ENCODE measurements at regions not wholly inside any gene's neighbourhood (a gene's known extent, or its start where the extent isn't known, plus 50 kb on each side); places are given as distances from the start of the nearest gene placed in this dataset.

DNA sequence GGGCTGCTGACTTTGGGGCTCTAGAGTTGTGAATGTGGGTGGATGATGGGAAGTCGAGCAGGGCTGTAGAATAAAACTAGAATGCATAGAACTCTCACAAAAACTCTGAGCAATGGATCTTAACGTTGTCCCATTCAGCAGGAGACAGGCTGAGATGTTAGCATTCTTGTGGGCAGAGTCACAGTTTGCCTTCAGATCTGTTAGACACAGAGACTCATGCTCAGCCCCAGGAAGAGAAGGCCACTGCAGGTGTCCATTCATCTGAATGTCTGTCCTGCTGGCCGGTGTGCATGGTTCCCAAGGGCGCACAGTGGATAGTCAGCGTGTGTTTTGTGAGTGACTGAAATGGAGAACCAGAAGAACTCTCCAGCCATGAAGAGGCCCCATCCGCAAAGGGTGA lies 111.3 kb downstream of the TSN start:
- ChIA-PET POLR2A (no interaction called here), CTCF (no interaction called here)
- TF ChIP-seq, protein P1, sequence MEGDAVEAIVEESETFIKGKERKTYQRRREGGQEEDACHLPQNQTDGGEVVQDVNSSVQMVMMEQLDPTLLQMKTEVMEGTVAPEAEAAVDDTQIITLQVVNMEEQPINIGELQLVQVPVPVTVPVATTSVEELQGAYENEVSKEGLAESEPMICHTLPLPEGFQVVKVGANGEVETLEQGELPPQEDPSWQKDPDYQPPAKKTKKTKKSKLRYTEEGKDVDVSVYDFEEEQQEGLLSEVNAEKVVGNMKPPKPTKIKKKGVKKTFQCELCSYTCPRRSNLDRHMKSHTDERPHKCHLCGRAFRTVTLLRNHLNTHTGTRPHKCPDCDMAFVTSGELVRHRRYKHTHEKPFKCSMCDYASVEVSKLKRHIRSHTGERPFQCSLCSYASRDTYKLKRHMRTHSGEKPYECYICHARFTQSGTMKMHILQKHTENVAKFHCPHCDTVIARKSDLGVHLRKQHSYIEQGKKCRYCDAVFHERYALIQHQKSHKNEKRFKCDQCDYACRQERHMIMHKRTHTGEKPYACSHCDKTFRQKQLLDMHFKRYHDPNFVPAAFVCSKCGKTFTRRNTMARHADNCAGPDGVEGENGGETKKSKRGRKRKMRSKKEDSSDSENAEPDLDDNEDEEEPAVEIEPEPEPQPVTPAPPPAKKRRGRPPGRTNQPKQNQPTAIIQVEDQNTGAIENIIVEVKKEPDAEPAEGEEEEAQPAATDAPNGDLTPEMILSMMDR (IDR thresholded peaks at IDR 0.05; ENCODE audit: control extremely low read depth, extremely low read depth, low read depth, missing control alignments), result no peak
- no peak for DNase-seq (ENCODE audit: extremely low spot score)

DNA sequence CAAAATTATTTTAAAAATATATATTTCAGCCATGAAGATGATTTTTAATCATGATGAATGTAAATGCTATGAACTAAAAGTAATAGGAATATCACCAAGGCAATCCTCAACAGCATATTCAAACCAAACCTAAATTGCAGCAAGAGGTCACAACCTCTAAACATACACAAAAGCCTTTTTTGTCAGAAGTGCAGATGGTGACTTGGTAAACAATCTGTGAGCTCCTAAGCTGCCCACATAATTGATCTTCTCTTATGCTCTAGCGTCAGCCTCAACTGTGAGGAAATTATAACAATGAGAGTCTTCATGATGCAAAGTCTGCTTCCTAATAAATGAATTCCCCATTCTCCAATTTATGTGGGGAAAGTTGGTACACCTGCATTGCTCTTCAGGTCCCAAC lies 113.2 kb downstream of the TSN start:
- POLR2A ChIA-PET, result no interaction called here
- CTCF ChIA-PET, result no interaction called here

DNA sequence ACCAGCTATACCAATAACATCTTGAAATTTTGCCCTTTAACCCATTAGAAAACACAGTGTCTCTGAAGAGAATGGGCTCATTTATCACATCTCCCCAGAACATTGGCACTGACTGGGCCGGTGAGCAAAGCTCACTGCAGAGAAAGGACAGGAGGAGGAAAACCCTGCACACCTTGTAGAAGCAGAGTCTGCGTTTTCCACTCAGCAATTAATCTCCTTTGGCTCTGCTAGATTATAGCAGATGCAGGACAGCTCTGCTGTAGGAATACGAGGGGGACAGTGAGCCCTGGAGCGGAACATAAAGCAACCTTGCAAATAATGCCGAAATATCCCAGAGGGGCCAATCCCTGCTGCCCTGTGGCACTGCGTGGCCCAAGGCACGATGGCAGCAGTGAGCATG lies 113.9 kb downstream of the TSN start:
- CTCF ChIA-PET, result interaction anchor here (1.7 kb wide), 1 partner anchor 10 kb away, joined by 4 read pairs; no protein-coding TSS in a partner anchor
- DNase-seq (ENCODE audit: extremely low spot score), result no peak
- TF ChIP-seq, protein P1 (IDR thresholded peaks at IDR 0.05; ENCODE audit: control extremely low read depth, extremely low read depth, low read depth, missing control alignments), result no peak
- POLR2A ChIA-PET, result no interaction called here

More for the DNA sequence above, 113.2 kb downstream of the TSN start:
- no peak for DNase-seq (ENCODE audit: extremely low spot score)
- TF ChIP-seq, protein P1 (IDR thresholded peaks at IDR 0.05; ENCODE audit: control extremely low read depth, extremely low read depth, low read depth, missing control alignments), result no peak

DNA sequence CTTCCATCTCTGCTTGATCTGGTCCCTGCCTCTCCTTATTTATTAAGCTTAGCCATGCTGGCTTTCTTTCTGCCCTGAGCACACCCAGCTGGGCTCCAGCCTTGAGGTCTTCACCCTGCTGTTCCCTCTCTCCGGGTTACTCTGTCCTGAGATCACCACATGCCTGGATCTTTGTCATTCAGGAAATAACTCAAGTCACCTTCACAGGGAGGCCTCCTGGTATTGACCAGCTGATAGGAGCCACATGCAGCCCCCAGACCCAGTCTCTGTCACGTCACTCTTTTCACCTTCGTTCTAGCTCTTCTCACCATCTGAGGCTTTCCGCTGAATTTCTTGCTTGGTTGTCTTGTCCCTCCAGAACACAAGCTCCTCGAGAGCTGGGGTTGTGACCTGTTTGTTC lies 114.4 kb downstream of the TSN start:
- POLR2A ChIA-PET, result no interaction called here
- no peak for DNase-seq (ENCODE audit: extremely low spot score)
- TF ChIP-seq, protein P1 (IDR thresholded peaks at IDR 0.05; ENCODE audit: control extremely low read depth, extremely low read depth, low read depth, missing control alignments), result no peak
- CTCF ChIA-PET, result interaction anchor here (1.7 kb wide), 1 partner anchor 9 kb away, joined by 4 read pairs; no protein-coding TSS in a partner anchor

DNA sequence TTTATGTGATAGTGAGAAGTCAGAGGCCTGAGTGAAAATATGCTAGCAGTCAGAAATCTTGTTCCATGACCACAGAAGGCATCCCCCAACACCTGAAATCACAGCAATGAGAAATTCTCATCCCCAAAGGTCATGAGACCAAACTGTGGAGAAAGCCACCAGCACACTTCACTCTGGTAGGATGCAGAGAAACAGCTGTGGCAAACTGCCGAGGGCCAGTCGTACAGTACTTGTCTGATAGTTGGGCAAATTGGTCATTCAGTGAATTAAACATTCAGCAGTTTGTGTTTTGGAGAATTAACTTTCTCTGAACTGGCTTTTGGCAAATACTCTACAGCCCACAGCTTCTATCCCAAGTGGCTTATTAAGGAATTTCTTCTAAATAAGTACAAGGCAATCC lies 117.2 kb downstream of the TSN start:
- no peak for DNase-seq (ENCODE audit: extremely low spot score)
- POLR2A ChIA-PET, result no interaction called here
- TF ChIP-seq, protein P1 (IDR thresholded peaks at IDR 0.05; ENCODE audit: control extremely low read depth, extremely low read depth, low read depth, missing control alignments), result no peak
- CTCF ChIA-PET, result no interaction called here

DNA sequence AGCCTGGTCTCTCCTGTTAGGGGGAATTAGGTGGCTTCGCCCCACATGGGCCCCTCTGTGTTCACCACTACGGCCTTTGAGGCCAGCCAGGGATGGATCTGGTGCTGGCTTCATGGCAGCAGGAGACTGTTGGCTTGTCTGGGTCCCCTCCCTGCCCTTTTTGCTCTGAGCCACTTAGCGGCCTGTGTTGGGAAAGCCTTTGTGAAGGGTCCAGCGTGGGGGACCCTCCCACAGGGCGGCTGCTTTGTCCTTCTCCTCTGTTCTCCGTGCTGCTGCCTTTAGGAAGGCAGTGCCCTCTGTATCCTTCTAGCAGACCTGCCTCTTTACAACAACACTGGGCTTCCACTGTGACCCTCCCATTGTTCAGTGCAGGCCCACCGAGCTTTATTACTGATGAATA lies 118.4 kb downstream of the TSN start:
- CTCF ChIA-PET, result interaction anchor here (1.4 kb wide), 1 partner anchor 21 kb away, joined by 3 read pairs; no protein-coding TSS in a partner anchor
- no peak for DNase-seq (ENCODE audit: extremely low spot score)
- POLR2A ChIA-PET, result no interaction called here
- TF ChIP-seq, protein P1 (IDR thresholded peaks at IDR 0.05; ENCODE audit: control extremely low read depth, extremely low read depth, low read depth, missing control alignments), result no peak

Data from GM10248 (cell line).